ENCODE measurements at regions not wholly inside any gene's neighbourhood (a gene's known extent, or its start where the extent isn't known, plus 50 kb on each side); places are given as distances from the start of the nearest gene placed in this dataset.
"Not testable (repeated sequence)": the region's sequence is repeated elsewhere in the genome, so short reads cannot be mapped to it uniquely, and the experiment has no call there.

DNA sequence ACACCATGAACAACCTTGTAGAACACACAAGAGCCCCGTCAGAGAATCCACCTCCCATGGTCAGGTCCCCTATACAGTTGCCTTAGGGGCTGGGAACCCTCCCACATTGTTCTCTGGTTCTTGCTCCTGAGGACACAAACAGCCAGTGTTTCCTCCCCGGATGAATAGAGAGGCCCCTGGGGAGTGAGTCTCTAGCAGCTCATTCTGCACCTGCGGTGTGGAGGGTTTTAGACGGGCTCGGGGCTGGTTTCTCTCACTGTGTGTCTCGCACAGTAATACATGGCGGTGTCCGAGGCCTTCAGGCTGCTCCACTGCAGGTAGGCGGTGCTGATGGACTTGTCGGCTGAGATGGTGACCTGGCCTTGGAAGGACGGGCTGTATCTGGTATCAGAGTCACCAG lies 1052.1 kb downstream of the TMEM121 start:
- intact Hi-C loops (cut with micrococcal nuclease): no loop called here
- no peak overlapping the region for H3K27ac ChIP-seq (ENCODE audit: low read length)
- H3K9me3 ChIP-seq (ENCODE audit: control insufficient read depth, insufficient read depth, low read length): no peaks in the 10 kb centered on the region
- H3K36me3 ChIP-seq (ENCODE audit: control insufficient read depth, insufficient read depth, low read length): no peaks in the 10 kb centered on the region
- Mint-ChIP-seq H3K9me3 (no peaks in the 10 kb centered on the region), H3K27ac (no peak overlapping the region), H3K4me1 (no peaks in the 10 kb centered on the region), H3K27me3 (ENCODE audit: low read depth in 2 of 2) (peaks cover 15% of the 10 kb centered on the region in 2 donors), H3K4me3 (no peak overlapping the region), H3K36me3 (no peaks in the 10 kb centered on the region)
- DNase-seq (no peak), ATAC-seq (no peak)
- H3K27me3 ChIP-seq (ENCODE audit: control insufficient read depth, insufficient read depth, low read length): peaks cover 2% of the 10 kb centered on the region
- WGBS (ENCODE audit: insufficient coverage): 64% methylated on average over 11 of the region's 11 CpGs
- no peak overlapping the region for H3K4me3 ChIP-seq (ENCODE audit: low read length)
- H3K4me1 ChIP-seq (ENCODE audit: control insufficient read depth, insufficient read depth, low read length): no peaks in the 10 kb centered on the region
- TF ChIP-seq, protein P1, sequence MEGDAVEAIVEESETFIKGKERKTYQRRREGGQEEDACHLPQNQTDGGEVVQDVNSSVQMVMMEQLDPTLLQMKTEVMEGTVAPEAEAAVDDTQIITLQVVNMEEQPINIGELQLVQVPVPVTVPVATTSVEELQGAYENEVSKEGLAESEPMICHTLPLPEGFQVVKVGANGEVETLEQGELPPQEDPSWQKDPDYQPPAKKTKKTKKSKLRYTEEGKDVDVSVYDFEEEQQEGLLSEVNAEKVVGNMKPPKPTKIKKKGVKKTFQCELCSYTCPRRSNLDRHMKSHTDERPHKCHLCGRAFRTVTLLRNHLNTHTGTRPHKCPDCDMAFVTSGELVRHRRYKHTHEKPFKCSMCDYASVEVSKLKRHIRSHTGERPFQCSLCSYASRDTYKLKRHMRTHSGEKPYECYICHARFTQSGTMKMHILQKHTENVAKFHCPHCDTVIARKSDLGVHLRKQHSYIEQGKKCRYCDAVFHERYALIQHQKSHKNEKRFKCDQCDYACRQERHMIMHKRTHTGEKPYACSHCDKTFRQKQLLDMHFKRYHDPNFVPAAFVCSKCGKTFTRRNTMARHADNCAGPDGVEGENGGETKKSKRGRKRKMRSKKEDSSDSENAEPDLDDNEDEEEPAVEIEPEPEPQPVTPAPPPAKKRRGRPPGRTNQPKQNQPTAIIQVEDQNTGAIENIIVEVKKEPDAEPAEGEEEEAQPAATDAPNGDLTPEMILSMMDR (IDR thresholded peaks at IDR 0.05): no peak

DNA sequence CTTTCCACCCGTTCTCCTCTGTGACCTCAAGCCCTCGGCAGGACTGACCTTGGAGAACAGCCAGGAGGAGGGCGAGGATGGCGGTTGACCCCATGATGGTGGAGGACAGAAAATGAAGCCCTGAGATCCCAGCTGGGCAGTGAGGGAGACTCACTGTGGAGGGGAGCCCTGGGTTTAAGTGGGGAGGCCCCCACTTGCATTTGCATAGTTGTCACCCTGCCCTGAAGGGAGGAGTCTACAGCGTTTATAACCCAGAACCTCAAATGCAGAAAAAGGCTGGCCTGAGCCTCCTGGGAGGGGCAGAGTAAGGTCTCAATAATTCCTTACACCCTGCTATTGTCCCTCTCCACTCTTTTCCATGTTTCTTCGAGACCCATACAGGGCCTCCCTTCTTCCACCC lies 1052.7 kb downstream of the TMEM121 start:
- no peak for ATAC-seq
- H3K27ac Mint-ChIP-seq: no peak overlapping the region

DNA sequence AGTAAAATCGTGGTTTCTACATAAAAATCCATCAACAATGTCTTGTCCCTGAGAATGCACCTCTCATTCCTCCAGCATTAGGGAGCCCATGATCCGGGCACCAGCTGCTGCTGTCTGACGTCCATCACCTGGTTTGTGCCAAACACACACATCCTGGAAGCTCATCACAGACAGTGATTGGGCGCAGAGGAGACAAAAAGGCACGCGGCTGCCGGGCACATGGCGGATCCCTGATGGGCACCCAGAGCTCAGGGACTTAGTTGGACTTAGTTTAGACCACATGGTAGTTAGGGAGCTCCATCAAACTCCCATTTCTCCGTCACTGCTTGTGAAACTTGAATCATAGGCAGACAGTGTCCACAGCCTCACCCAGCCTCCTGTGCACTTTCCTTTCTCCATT lies 1059.3 kb downstream of the TMEM121 start:
- TF ChIP-seq, protein P1 (IDR thresholded peaks at IDR 0.05): no peak
- ATAC-seq (no peak), DNase-seq (no peak)
- WGBS (ENCODE audit: insufficient coverage): 81% methylated on average over 9 of the region's 9 CpGs
- H3K36me3 Mint-ChIP-seq: no peaks in the 10 kb centered on the region
- H3K27me3 Mint-ChIP-seq (ENCODE audit: low read depth in 2 of 2): peaks cover 19 to 23% of the 10 kb centered on the region in 2 donors
- Histone ChIP-seq H3K27ac (ENCODE audit: low read length) (no peak overlapping the region), H3K4me1 (ENCODE audit: control insufficient read depth, insufficient read depth, low read length) (no peaks in the 10 kb centered on the region), H3K4me3 (ENCODE audit: low read length) (no peak overlapping the region), H3K36me3 (ENCODE audit: control insufficient read depth, insufficient read depth, low read length) (no peaks in the 10 kb centered on the region), H3K9me3 (ENCODE audit: control insufficient read depth, insufficient read depth, low read length) (no peaks in the 10 kb centered on the region), H3K27me3 (ENCODE audit: control insufficient read depth, insufficient read depth, low read length) (no peaks in the 10 kb centered on the region)
- H3K27ac Mint-ChIP-seq: no peak overlapping the region
- no peaks in the 10 kb centered on the region for H3K9me3 Mint-ChIP-seq
- H3K4me1 Mint-ChIP-seq: peaks cover 0 to 9% of the 10 kb centered on the region in 2 donors
- H3K4me3 Mint-ChIP-seq: no peak overlapping the region
- intact Hi-C loops (cut with micrococcal nuclease): no loop called here

More for the DNA sequence above, 1052.7 kb downstream of the TMEM121 start:
- Histone ChIP-seq H3K9me3 (ENCODE audit: control insufficient read depth, insufficient read depth, low read length) (no peaks in the 10 kb centered on the region), H3K36me3 (ENCODE audit: control insufficient read depth, insufficient read depth, low read length) (no peaks in the 10 kb centered on the region), H3K4me3 (ENCODE audit: low read length) (no peak overlapping the region), H3K27me3 (ENCODE audit: control insufficient read depth, insufficient read depth, low read length) (peaks cover 2% of the 10 kb centered on the region), H3K4me1 (ENCODE audit: control insufficient read depth, insufficient read depth, low read length) (no peaks in the 10 kb centered on the region), H3K27ac (ENCODE audit: low read length) (no peak overlapping the region)
- intact Hi-C loops (cut with micrococcal nuclease): no loop called here
- 75% methylated on average over 5 of the region's 6 CpGs for WGBS (ENCODE audit: insufficient coverage)
- TF ChIP-seq, protein P1 (IDR thresholded peaks at IDR 0.05): no peak
- Mint-ChIP-seq H3K36me3 (no peaks in the 10 kb centered on the region), H3K4me3 (no peak overlapping the region), H3K4me1 (no peaks in the 10 kb centered on the region), H3K27me3 (ENCODE audit: low read depth in 2 of 2) (peaks cover 9 to 10% of the 10 kb centered on the region in 2 donors), H3K9me3 (no peaks in the 10 kb centered on the region)
- DNase-seq: no peak

DNA sequence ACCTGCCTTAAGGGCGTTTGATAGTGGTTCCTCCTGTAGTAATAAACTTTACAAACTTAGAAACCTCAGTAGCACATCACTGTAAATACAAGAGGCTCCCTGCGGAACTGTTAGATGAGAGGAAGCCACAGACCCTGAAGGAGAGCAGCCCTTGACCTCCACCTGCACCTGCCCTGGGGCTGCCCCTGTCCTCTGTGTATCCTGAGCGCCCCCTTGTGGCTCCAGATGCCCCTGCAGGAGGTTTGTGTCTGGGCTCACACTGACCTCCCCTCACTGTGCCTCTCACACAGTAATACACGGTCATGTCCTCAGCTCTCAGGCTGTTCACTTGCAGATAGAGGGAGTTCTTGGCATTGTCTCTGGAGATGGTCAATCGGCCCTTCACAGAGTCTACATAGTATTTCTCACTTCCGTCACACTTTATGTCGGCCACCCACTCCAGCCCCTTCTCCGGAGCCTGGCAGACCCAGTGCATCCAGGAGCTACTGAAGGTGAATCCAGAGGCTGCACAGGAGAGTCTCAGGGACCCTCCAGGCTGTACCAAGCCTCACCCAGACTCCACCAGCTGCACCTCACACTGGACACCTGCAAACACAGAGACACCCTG lies 1059.8 kb downstream of the TMEM121 start:
- no peaks in the 10 kb centered on the region for H3K36me3 ChIP-seq (ENCODE audit: control insufficient read depth, insufficient read depth, low read length)
- H3K27me3 ChIP-seq (ENCODE audit: control insufficient read depth, insufficient read depth, low read length): no peaks in the 10 kb centered on the region
- Mint-ChIP-seq H3K27me3 (ENCODE audit: low read depth in 2 of 2) (peaks cover 23% of the 10 kb centered on the region in 2 donors), H3K4me3 (no peak overlapping the region), H3K9me3 (no peaks in the 10 kb centered on the region), H3K4me1 (peaks cover 0 to 9% of the 10 kb centered on the region in 2 donors), H3K27ac (no peak overlapping the region), H3K36me3 (no peaks in the 10 kb centered on the region)
- H3K4me3 ChIP-seq (ENCODE audit: low read length): no peak overlapping the region
- peak; percentile 60 to 75 for DNase-seq
- H3K9me3 ChIP-seq (ENCODE audit: control insufficient read depth, insufficient read depth, low read length): no peaks in the 10 kb centered on the region
- intact Hi-C loops (cut with micrococcal nuclease): no loop called here
- TF ChIP-seq, protein P1 (IDR thresholded peaks at IDR 0.05): peak; percentile 82
- peak; percentile 76 to 88 (median 87) for ATAC-seq
- WGBS (ENCODE audit: insufficient coverage): 46% methylated on average over 8 of the region's 8 CpGs
- H3K4me1 ChIP-seq (ENCODE audit: control insufficient read depth, insufficient read depth, low read length): no peaks in the 10 kb centered on the region
- H3K27ac ChIP-seq (ENCODE audit: low read length): no peak overlapping the region

DNA sequence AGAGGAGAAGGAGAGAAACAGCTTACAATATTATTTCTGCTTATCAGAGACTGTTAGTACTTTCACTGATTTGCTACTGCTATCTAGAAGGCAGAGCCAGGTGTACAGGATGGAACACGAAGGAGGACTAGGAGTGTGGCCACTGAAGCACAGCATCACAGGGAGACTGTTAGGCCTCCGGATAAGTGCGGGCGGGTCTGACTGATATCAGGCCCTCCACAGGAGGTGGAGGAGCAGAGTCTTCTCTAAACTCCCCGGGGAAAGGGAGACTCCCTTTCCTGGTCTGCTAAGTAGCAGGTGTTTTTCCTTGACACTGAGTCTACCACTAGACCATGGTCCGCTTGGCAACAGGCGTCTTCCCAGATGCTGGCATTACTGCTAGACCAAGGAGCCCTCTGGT lies 1065.2 kb downstream of the TMEM121 start:
- H3K27ac ChIP-seq (ENCODE audit: low read length); H3K9me3 Mint-ChIP-seq; H3K4me1 ChIP-seq (ENCODE audit: control insufficient read depth, insufficient read depth, low read length); DNase-seq; H3K4me1 Mint-ChIP-seq; H3K4me3 ChIP-seq (ENCODE audit: low read length); H3K27ac Mint-ChIP-seq; H3K9me3 ChIP-seq (ENCODE audit: control insufficient read depth, insufficient read depth, low read length); H3K36me3 ChIP-seq (ENCODE audit: control insufficient read depth, insufficient read depth, low read length); H3K4me3 Mint-ChIP-seq; H3K27me3 ChIP-seq (ENCODE audit: control insufficient read depth, insufficient read depth, low read length); intact Hi-C loops (cut with micrococcal nuclease); ATAC-seq; H3K36me3 Mint-ChIP-seq: not testable (repeated sequence)
- peaks cover 18 to 19% of the 10 kb centered on the region in 2 donors for H3K27me3 Mint-ChIP-seq (ENCODE audit: low read depth in 2 of 2)
- 75% methylated on average over 7 of the region's 7 CpGs for WGBS (ENCODE audit: insufficient coverage)

All from natural killer cell (primary cell).